Thyroid gland (tissue), 4 donors: ENCODE measurements at regions not wholly inside any gene's neighbourhood (a gene's known extent, or its start where the extent isn't known, plus 50 kb on each side); places are given as distances from the start of the nearest gene placed in this dataset.

ENCODE experiments used
- POLR2A ChIP-seq, 2 donors: fragments of 450-650 bp; IDR thresholded peaks; one replicate each; pipeline ENCODE4 v1.6.1; 2017; ENCODE audit warnings: antibody characterized with exemption in 2 of 2, mild to moderate bottlenecking in 2 of 2, moderate library complexity in 1 of 2
- TF ChIP-seq, protein P1 (sequence below), 6 experiments: fragments of 200-600 bp in 3 of 6; fragments of 450-650 bp in 3 of 6; sonication (generic) in 3 of 6; IDR thresholded peaks; one replicate each; pipeline ENCODE4 v1.5.1; 2016 to 2019; ENCODE audit warnings: antibody characterized with exemption in 6 of 6, mild to moderate bottlenecking in 2 of 6, inconsistent platforms in 1 of 6, moderate library complexity in 1 of 6

DNA sequence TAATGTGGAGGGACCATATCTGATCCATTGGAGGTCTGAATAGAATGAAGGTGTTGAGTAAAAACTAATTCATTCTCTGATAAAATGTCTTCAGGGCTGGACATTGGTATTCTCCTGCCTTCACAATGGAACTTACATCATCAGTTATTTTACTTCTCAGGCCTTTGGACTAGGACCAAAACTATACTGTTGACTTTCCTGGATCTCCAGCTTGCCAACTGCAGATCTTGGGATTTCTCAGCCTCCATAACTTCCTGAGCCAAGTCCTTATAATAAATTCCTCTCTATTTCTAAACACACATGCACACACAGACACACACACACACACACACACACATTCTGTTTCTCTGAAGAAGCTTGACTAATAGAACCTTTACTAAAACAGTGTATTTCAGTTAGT is 1858.6 kb upstream of the ADGRL3 start:
- TF ChIP-seq, protein P1, sequence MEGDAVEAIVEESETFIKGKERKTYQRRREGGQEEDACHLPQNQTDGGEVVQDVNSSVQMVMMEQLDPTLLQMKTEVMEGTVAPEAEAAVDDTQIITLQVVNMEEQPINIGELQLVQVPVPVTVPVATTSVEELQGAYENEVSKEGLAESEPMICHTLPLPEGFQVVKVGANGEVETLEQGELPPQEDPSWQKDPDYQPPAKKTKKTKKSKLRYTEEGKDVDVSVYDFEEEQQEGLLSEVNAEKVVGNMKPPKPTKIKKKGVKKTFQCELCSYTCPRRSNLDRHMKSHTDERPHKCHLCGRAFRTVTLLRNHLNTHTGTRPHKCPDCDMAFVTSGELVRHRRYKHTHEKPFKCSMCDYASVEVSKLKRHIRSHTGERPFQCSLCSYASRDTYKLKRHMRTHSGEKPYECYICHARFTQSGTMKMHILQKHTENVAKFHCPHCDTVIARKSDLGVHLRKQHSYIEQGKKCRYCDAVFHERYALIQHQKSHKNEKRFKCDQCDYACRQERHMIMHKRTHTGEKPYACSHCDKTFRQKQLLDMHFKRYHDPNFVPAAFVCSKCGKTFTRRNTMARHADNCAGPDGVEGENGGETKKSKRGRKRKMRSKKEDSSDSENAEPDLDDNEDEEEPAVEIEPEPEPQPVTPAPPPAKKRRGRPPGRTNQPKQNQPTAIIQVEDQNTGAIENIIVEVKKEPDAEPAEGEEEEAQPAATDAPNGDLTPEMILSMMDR (IDR thresholded peaks at IDR 0.05) = no peak
- no peak for TF ChIP-seq POLR2A (IDR thresholded peaks at IDR 0.05)
